ENCODE measurements at regions not wholly inside any gene's neighbourhood (a gene's known extent, or its start where the extent isn't known, plus 50 kb on each side); places are given as distances from the start of the nearest gene placed in this dataset.
"Not testable (repeated sequence)": the region's sequence is repeated elsewhere in the genome, so short reads cannot be mapped to it uniquely, and the experiment has no call there.

DNA sequence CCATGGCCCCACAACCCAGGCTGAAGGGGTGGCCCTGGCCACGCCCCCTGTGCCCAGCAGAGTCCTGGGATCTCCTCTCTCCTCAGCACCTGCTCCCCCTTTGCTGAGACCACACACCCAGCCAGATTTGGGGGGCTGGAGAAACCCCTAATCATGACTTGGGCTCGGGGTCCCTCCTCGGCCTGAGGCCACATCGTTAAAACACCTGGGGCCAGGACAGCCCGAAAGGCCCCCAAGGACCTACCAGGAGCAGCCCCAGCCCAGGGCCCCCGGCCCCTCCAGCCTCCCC, 116.7 kb downstream of the FAM53A start:
- Histone ChIP-seq H3K27me3 (no peaks in the 10 kb centered on the region), H3K9ac (no peak overlapping the region), H3K27ac (no peak overlapping the region), H3F3A (ENCODE audit: low read depth) (peaks cover 3% of the 10 kb centered on the region), H3K4me1 (peaks cover 24% of the 10 kb centered on the region), H2AFZ (replicated peaks) (no peak overlapping the region), H3K9me3 (ENCODE audit: low read depth) (no peaks in the 10 kb centered on the region), H3K79me2 (ENCODE audit: low read depth) (no peaks in the 10 kb centered on the region), H3K36me3 (no peaks in the 10 kb centered on the region), H4K20me1 (ENCODE audit: low read depth) (no peaks in the 10 kb centered on the region), H3K4me3 (no peak overlapping the region), H3K4me2 (no peak overlapping the region)
- Mint-ChIP-seq H3K9me3 (no peaks in the 10 kb centered on the region), H3K36me3 (no peaks in the 10 kb centered on the region), H3K27me3 (ENCODE audit: insufficient read depth, low read depth) (peaks cover 4% of the 10 kb centered on the region), H3K4me3 (no peak overlapping the region), H3K27ac (no peak overlapping the region), H3K4me1 (peaks cover 15% of the 10 kb centered on the region)
- no peak for DNase-seq (ENCODE audit: low spot score)
- TF ChIP-seq EZH2 (IDR thresholded peaks at IDR 0.05) = no peak
- TF ChIP-seq, protein P1, sequence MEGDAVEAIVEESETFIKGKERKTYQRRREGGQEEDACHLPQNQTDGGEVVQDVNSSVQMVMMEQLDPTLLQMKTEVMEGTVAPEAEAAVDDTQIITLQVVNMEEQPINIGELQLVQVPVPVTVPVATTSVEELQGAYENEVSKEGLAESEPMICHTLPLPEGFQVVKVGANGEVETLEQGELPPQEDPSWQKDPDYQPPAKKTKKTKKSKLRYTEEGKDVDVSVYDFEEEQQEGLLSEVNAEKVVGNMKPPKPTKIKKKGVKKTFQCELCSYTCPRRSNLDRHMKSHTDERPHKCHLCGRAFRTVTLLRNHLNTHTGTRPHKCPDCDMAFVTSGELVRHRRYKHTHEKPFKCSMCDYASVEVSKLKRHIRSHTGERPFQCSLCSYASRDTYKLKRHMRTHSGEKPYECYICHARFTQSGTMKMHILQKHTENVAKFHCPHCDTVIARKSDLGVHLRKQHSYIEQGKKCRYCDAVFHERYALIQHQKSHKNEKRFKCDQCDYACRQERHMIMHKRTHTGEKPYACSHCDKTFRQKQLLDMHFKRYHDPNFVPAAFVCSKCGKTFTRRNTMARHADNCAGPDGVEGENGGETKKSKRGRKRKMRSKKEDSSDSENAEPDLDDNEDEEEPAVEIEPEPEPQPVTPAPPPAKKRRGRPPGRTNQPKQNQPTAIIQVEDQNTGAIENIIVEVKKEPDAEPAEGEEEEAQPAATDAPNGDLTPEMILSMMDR (IDR thresholded peaks at IDR 0.05) = no peak
- TF ChIP-seq EZH2phosphoT487 (IDR thresholded peaks at IDR 0.05) = no peak

- H3K9me3 Mint-ChIP-seq = no peaks in the 10 kb centered on the region
- no peak for DNase-seq (ENCODE audit: low spot score)
- TF ChIP-seq EZH2 (IDR thresholded peaks at IDR 0.05) (no peak), EZH2phosphoT487 (IDR thresholded peaks at IDR 0.05) (no peak)
- TF ChIP-seq, protein P1 (IDR thresholded peaks at IDR 0.05) = no peak
- Histone ChIP-seq H3K9ac (no peak overlapping the region), H3K27ac (no peak overlapping the region), H3K27me3 (no peaks in the 10 kb centered on the region), H3K4me1 (peaks cover 19% of the 10 kb centered on the region), H3K4me2 (no peak overlapping the region), H4K20me1 (ENCODE audit: low read depth) (no peaks in the 10 kb centered on the region), H3K9me3 (ENCODE audit: low read depth) (no peaks in the 10 kb centered on the region), H3K36me3 (no peaks in the 10 kb centered on the region), H3K79me2 (ENCODE audit: low read depth) (no peaks in the 10 kb centered on the region), H2AFZ (replicated peaks) (no peak overlapping the region), H3K4me3 (no peak overlapping the region), H3F3A (ENCODE audit: low read depth) (peaks cover 3% of the 10 kb centered on the region)
- H3K27ac Mint-ChIP-seq = no peak overlapping the region
- peaks cover 11% of the 10 kb centered on the region for H3K4me1 Mint-ChIP-seq
- H3K27me3 Mint-ChIP-seq (ENCODE audit: insufficient read depth, low read depth) = peaks cover 4% of the 10 kb centered on the region
- no peaks in the 10 kb centered on the region for H3K36me3 Mint-ChIP-seq
- H3K4me3 Mint-ChIP-seq = no peak overlapping the region
These were observed 117.1 kb downstream of the FAM53A start for GRCh38 chr4:1566838-1567518.

DNA sequence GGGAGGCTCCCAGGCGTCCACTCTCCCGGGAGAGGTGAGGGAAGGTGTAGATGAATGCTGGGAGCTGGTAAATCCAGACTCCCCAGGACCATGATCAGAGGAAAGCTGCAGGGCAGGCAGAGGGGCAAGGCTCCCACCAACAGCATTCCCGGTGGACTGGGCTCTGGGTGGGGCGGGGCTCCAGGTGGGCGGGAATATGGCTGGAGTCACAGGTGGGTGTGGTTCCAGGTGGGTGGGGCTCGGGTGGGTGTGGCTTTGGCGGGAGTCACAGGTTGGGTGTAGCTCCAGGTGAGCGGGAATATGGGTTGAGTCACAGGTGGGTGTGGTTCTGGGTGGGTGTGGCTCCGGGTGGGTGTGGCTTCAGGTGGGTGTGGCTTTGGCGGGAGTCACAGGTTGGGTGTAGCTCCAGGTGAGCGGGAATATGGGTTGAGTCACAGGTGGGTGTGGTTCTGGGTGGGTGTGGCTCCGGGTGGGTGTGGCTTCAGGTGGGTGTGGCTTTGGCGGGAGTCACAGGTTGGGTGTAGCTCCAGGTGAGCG, 117.7 kb downstream of the FAM53A start:
- H3K4me3 ChIP-seq; H3K27ac ChIP-seq; H3K27ac Mint-ChIP-seq; H3K36me3 Mint-ChIP-seq; H2AFZ ChIP-seq (replicated peaks); H3K27me3 ChIP-seq; H3K27me3 Mint-ChIP-seq (ENCODE audit: insufficient read depth, low read depth); H3K36me3 ChIP-seq; H3K4me1 Mint-ChIP-seq; H3K4me3 Mint-ChIP-seq; H3K4me2 ChIP-seq; H3K9ac ChIP-seq; DNase-seq (ENCODE audit: low spot score); H3K9me3 ChIP-seq (ENCODE audit: low read depth); H3F3A ChIP-seq (ENCODE audit: low read depth); H3K79me2 ChIP-seq (ENCODE audit: low read depth); H3K9me3 Mint-ChIP-seq; H4K20me1 ChIP-seq (ENCODE audit: low read depth): not testable (repeated sequence)
- peaks cover 14% of the 10 kb centered on the region for H3K4me1 ChIP-seq

GRCh38 chr4:1565598-1566295, 118.4 kb downstream of the FAM53A start:
- Histone ChIP-seq H3K9ac (no peak overlapping the region), H4K20me1 (ENCODE audit: low read depth) (no peaks in the 10 kb centered on the region), H3K27ac (no peak overlapping the region), H3K4me3 (no peak overlapping the region), H3F3A (ENCODE audit: low read depth) (peaks cover 3% of the 10 kb centered on the region), H2AFZ (replicated peaks) (no peak overlapping the region), H3K4me2 (no peak overlapping the region), H3K36me3 (no peaks in the 10 kb centered on the region), H3K9me3 (ENCODE audit: low read depth) (no peaks in the 10 kb centered on the region), H3K79me2 (ENCODE audit: low read depth) (no peaks in the 10 kb centered on the region), H3K27me3 (no peaks in the 10 kb centered on the region), H3K4me1 (peaks cover 14% of the 10 kb centered on the region)
- DNase-seq (ENCODE audit: low spot score) = no peak
- Mint-ChIP-seq H3K4me1 (peaks cover 8% of the 10 kb centered on the region), H3K27ac (no peak overlapping the region), H3K4me3 (no peak overlapping the region), H3K36me3 (no peaks in the 10 kb centered on the region), H3K27me3 (ENCODE audit: insufficient read depth, low read depth) (peaks cover 4% of the 10 kb centered on the region), H3K9me3 (no peaks in the 10 kb centered on the region)
- TF ChIP-seq EZH2 (IDR thresholded peaks at IDR 0.05) = no peak
- no peak for TF ChIP-seq EZH2phosphoT487 (IDR thresholded peaks at IDR 0.05)
- TF ChIP-seq, protein P1 (IDR thresholded peaks at IDR 0.05) = no peak

All from neural progenitor cell (in vitro differentiated cells).